ENCODE measurements at regions not wholly inside any gene's neighbourhood (a gene's known extent, or its start where the extent isn't known, plus 50 kb on each side); places are given as distances from the start of the nearest gene placed in this dataset.

GRCh38 chr5:97281257-97281656 lies 98.2 kb upstream of the RIOK2 start:
- Histone ChIP-seq H3K27ac (ENCODE audit: low read depth, low read length) (no peak overlapping the region), H3K9ac (ENCODE audit: low read length) (no peak overlapping the region), H4K20me1 (ENCODE audit: insufficient read depth, low read length) (no peaks in the 10 kb centered on the region), H3K4me1 (ENCODE audit: insufficient read depth, low read length) (no peaks in the 10 kb centered on the region), H3K79me2 (ENCODE audit: insufficient read depth, low read length) (no peaks in the 10 kb centered on the region), H2AFZ (ENCODE audit: low read depth, low read length) (no peak overlapping the region), H3K4me3 (ENCODE audit: insufficient read depth, low read depth, low read length) (no peak overlapping the region), H3K9me3 (ENCODE audit: insufficient read depth, low read depth, low read length) (no peaks in the 10 kb centered on the region), H3K4me2 (ENCODE audit: low read length) (no peak overlapping the region), H3K36me3 (ENCODE audit: insufficient read depth, low read length) (no peaks in the 10 kb centered on the region), H3K27me3 (ENCODE audit: insufficient read depth, low read length) (no peaks in the 10 kb centered on the region)
- Mint-ChIP-seq H3K4me3 (ENCODE audit: unreplicated experiment) (no peak overlapping the region), H3K27me3 (ENCODE audit: low read depth, unreplicated experiment) (no peaks in the 10 kb centered on the region), H3K9me3 (ENCODE audit: unreplicated experiment) (peaks cover 6% of the 10 kb centered on the region), H3K36me3 (ENCODE audit: low read depth, unreplicated experiment) (peaks cover 3% of the 10 kb centered on the region), H3K27ac (ENCODE audit: unreplicated experiment) (no peak overlapping the region), H3K4me1 (ENCODE audit: low read depth, unreplicated experiment) (no peaks in the 10 kb centered on the region)
- TF ChIP-seq EZH2 (IDR thresholded peaks at IDR 0.05; ENCODE audit: insufficient read depth, low read length) (no peak), CTCF (IDR thresholded peaks at IDR 0.05; ENCODE audit: insufficient read depth, low read depth, low read length) (no peak)
- no peak for DNase-seq (ENCODE audit: low read depth)
- FAIRE-seq: no peak

GRCh38 chr5:97297063-97297703 lies 114.1 kb upstream of the RIOK2 start:
- no peak for FAIRE-seq
- H3K4me3 Mint-ChIP-seq (ENCODE audit: unreplicated experiment): no peak overlapping the region

More at GRCh38 chr5:97297063-97297703, 114.1 kb upstream of the RIOK2 start:
- Histone ChIP-seq H2AFZ (ENCODE audit: low read depth, low read length) (no peak overlapping the region), H3K4me1 (ENCODE audit: insufficient read depth, low read length) (no peaks in the 10 kb centered on the region), H3K79me2 (ENCODE audit: insufficient read depth, low read length) (no peaks in the 10 kb centered on the region), H3K4me2 (ENCODE audit: low read length) (no peak overlapping the region), H3K36me3 (ENCODE audit: insufficient read depth, low read length) (no peaks in the 10 kb centered on the region), H3K4me3 (ENCODE audit: insufficient read depth, low read depth, low read length) (no peak overlapping the region), H3K9me3 (ENCODE audit: insufficient read depth, low read depth, low read length) (no peaks in the 10 kb centered on the region), H4K20me1 (ENCODE audit: insufficient read depth, low read length) (no peaks in the 10 kb centered on the region), H3K9ac (ENCODE audit: low read length) (no peak overlapping the region), H3K27ac (ENCODE audit: low read depth, low read length) (no peak overlapping the region), H3K27me3 (ENCODE audit: insufficient read depth, low read length) (no peaks in the 10 kb centered on the region)
- DNase-seq (ENCODE audit: low read depth): peak; percentile 1
- Mint-ChIP-seq H3K9me3 (ENCODE audit: unreplicated experiment) (peaks cover 7% of the 10 kb centered on the region), H3K27ac (ENCODE audit: unreplicated experiment) (no peak overlapping the region), H3K36me3 (ENCODE audit: low read depth, unreplicated experiment) (peaks cover 2% of the 10 kb centered on the region), H3K4me1 (ENCODE audit: low read depth, unreplicated experiment) (no peaks in the 10 kb centered on the region), H3K27me3 (ENCODE audit: low read depth, unreplicated experiment) (no peaks in the 10 kb centered on the region)
- TF ChIP-seq CTCF (IDR thresholded peaks at IDR 0.05; ENCODE audit: insufficient read depth, low read depth, low read length) (peak; percentile 17), EZH2 (IDR thresholded peaks at IDR 0.05; ENCODE audit: insufficient read depth, low read length) (no peak)
